HG03558 (cell line): ENCODE measurements at regions not wholly inside any gene's neighbourhood (a gene's known extent, or its start where the extent isn't known, plus 50 kb on each side); places are given as distances from the start of the nearest gene placed in this dataset.

ENCODE experiments used
- ATAC-seq: cut with Tn5 transposase; IDR thresholded peaks from one replicate; pipeline ENCODE4 v1.9.1; 2021; ENCODE audit warnings: moderate number of reproducible peaks; ENCODE audit not compliant: unreplicated experiment; ENCODE audit errors: extremely low read depth

DNA sequence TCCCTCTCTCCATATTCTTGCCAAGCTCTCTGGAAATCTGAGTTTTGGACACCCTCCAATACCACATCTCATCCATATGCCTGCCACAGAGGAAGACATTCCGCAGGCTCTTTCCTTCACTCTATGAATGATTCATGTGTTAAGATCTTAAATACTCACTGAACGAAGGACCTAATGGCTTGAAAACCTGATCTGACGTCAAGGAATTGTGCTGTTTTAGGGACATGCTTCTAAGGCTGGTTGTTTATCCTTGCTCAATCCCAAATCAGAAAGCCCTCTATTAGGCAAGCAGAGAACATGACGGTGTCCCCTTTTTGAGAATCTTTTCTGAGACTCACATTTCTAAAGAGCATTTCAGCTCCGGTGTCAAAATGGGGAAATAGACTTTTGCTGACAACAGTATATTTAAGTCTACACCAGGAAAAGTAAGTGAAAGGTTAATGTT, 83.7 kb upstream of the GALNT5 start:
- ATAC-seq: no peak

DNA sequence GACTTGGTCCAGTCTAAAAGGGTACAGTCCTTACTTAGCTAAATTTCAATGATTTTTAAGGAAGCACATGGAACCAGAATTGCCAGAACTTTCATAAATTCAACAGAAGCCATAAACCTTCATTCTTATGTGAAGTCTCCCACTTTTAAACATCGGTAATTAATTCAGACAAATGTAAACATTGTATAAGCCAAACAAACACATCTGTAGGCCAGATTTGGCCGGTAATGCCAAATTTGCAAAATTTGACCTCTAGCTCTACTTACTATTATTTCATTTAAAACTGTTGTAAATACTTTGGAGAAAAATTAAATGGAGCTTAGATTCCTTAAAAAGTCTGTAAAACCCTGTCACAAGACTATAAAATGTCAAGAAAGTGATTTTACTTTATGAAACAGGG, 83.2 kb upstream of the GALNT5 start:
- ATAC-seq: no peak

DNA sequence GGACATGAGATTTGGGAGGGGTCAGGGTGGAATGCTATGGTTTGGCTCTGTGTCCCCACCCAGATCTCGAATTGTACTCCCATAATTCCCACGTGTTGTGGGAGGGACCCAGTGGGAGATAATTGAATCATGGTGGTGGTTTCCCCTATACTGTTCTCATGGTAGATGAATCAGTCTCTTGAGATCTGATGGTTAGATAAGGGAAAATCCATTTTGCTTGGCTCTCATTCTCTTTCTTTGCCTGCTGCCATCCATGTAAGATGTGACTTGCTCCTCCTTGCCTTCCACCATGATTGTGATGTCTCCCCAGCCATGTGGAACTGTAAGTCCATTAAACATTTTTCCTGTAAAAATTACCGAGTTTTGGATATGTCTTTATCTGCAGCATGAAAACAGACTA, 80.9 kb upstream of the GALNT5 start:
- no peak for ATAC-seq

DNA sequence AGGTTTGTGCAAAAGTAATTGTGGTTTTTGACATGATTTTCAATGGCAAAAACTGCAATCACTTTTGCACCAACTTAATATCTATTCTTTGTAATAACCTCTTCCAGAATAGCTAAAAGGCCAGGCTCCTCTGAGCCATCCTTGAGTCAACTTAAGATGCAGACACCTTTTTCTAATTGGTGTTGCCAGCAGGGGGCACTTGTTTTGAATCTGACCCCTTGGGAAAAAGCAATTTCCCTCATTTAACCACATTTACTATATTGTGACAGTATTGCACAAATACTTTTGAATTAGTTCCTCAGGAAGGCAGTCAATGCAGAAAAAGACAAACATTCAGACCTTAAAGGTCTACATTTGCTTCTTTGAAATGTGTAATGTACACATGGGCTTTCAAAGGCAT, 78.6 kb upstream of the GALNT5 start:
- no peak for ATAC-seq

DNA sequence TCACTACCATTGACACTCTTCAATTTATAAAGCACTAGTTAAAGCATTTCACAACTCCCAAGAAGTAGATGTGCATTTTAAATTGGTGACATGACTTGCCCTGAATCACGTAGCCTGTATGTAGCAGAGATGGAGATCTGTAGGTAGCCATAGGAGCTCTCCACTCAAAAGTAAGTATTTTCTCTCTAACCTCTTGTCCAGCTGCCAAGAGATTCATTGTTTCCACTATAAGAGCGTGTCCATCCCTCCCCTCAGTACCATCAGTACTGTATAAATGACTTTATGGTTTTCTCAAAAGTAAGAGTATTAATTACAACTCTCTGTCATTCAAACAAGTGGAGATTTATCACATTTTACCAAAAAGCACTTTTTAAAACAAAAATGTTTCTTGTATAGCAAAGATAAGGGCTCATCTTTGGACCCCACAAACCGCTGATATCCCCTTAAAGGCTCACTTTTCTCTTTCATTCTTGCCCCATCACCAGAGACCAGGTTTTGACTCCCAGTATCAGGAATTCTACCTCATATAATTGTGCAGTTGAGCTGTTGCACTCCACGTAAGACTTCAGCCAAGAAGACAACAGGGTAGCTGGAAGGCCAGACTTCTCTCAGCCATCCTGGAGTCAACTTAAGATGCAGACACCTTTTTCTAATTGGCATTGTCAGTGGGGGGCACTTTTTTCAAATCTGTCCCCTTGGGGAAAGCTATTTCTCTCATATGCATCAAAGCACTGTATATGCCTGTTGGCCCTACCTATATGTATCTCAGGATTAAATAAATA, 78.0 kb upstream of the GALNT5 start:
- ATAC-seq: no peak

DNA sequence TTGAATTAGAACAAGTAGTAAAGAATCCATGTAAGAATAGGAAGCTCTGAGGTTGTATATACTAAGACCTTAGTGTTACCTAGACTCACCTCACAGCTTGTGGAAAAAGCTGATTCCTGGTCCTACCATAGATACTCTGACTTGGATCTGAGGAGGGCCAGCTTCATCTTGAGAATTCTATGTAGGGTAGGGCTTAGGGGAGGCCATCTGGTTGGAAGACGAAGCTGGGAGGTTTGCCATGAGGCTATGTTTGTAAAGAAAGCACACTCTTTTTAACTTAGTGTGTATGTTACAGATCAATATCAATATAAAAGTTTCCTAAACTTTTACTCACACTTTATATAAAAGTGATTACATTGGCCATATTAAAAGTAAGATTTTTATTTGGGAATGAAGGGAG, 77.1 kb upstream of the GALNT5 start:
- ATAC-seq: no peak

DNA sequence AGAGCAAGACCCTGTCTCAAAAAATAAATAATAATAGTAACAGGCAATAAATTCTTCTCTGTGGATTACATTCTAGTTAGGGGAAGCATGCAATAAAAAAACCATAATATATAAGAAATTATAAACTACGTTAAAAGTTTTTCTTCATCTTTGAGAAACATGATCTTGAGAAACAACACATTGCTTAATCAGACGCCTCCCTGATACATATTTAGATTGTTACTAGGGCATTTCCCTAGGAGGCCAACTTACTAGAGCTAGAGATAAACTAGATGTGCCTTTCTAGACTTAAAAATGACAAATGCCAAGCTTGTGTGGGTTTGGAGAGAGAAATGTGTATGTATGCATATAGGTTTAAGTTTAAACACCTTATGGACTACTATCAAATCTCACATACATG, 76.3 kb upstream of the GALNT5 start:
- no peak for ATAC-seq

DNA sequence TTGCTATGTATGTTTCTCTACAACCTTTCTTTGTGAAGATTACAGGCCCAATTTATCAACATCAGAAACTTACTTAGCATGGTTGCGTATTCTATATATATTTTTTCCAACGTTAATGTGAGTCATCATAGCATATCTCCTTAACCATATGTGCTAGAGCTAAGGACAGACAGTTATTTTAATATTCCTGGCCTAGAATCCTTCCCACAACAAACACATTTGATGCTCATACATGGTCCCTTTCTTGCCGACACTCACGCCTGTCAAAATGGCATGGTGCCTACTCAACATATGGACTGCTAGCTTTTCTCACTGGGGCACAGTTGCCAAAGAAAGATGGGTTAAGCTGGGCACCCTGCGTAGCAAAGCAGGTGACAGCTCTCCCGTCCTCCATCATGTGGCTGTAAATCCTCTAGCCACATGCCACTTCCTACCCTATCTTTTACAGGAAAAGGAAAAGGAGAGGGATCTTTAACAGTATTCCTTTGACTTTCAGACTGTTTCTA, 75.2 kb upstream of the GALNT5 start:
- no peak for ATAC-seq

DNA sequence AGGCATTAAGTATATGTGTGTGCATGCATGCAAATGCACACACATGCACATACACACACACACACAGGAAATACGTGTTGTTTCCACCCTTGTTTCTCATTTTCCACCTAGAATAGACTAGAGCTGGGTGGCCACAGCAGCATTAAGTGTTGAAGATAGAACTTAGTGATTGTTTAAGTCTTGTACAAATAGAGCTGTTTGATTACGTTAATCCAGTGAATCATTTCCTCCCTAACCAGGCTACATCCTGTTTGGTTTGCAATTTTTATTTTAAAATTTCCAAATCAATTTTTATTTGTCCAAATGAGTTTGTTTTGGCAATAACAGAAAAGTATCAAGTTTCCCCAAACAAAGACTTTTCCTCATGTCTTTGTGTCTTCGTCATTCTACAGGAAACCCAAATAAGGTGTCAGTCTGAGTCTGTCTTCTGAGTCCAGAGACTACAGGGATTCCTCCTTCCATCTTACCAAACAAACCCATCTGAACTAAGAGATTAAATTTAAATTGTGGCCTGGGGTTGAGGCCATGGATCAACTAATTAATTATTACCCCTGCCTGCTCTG, 74.6 kb upstream of the GALNT5 start:
- no peak for ATAC-seq

DNA sequence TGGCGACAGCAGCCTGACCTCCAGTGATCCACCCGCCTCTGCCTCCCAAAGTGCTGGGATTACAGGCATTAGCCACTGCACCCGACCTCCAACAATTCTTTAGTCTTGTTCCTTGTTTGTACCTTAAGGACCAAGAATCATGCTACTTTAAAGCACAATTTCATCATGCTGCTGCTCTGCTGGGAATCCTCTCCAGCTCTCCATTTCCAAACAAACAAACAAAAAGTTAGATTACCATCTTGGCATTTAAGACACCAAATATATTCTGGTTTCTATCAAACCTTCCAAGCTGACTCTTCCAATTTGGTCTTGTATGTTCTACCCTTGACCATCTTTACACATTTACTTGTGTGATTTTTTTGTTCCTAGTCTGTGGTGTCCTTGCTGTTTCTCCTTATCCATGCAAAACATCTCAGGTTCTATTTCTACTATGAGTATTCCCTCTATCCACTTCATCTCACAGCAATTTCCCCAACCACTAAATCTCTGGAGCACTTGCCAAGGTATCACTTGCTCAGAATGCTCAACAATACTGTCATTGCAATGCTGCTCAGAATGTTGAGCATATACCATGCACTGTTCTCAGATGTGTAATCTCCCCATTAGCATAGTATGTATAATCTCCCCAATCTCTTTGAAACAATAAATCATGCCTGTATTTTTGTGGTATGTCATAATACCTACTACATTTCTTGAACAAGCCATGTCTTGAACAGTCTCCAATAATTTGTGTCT, 73.2 kb upstream of the GALNT5 start:
- no peak for ATAC-seq

DNA sequence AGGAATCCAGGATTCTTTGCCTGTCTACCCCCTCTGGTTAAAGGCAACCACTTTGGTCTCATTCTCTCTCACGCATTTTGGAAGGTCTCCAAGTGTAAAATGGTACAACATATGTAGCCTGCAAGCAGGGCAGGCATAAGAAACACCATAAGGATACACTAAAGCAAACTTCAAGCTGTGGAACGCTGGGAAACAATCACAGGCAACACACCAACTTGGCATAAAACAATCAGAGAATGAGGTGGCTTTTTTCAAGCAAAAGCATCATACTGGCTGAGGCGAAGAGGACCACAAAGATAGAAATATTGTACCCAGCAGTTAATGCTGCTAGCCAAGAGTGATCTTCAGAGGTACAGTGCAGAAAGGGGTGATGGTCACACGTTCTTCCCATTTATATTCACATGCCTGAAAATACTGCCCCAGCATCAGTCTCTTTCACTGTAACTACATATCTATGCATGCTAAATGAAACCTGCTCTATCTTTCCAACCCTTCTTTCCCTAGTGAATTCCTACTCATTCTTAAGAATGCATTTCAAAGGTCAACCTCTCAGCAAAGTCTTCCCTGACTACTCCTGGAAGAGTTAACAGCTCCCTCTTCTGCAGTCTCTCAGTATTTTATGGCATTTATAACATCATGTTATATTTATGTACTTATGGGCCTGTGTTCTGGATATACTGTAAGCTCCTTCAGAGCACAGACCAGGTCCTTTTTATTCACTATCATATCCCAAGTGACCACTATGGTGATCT, 71.9 kb upstream of the GALNT5 start:
- no peak for ATAC-seq

DNA sequence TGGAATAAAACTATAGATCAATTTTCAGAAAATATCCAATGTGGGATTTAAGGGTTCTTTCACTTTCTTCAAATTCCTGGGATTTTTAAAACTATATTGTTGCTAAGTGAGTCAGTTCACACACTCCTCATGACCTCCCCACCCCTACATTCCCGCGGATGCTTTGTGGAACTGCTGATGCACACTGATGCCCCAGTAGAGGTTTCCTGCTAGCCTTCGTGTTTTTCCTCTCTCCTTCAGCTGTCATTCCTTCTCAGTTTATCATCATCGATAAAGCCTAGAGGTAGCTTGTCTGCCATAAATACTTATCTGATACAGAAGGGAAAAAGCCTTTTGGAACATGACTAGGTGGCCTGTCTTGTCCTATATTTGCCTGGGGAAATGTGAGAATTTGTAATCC, 67.4 kb upstream of the GALNT5 start:
- no peak for ATAC-seq

DNA sequence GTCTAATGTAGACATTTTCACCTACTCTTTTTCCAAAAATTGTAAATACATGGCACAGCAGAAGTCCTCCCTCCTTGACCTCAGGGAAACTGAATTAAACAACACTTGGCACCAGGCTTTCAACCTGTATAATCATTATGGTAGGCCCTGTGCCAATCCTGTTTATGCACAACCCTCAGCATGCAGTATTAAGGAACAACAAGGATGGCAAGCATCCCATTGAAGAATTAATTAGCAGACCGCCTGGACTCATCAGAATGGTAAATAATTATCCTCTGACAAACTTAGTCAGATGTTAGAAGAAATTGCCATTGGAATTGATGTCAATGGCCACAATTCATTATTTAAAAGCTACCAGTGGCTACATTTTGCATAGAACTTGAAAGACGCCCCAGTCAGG, 66.3 kb upstream of the GALNT5 start:
- ATAC-seq: no peak

DNA sequence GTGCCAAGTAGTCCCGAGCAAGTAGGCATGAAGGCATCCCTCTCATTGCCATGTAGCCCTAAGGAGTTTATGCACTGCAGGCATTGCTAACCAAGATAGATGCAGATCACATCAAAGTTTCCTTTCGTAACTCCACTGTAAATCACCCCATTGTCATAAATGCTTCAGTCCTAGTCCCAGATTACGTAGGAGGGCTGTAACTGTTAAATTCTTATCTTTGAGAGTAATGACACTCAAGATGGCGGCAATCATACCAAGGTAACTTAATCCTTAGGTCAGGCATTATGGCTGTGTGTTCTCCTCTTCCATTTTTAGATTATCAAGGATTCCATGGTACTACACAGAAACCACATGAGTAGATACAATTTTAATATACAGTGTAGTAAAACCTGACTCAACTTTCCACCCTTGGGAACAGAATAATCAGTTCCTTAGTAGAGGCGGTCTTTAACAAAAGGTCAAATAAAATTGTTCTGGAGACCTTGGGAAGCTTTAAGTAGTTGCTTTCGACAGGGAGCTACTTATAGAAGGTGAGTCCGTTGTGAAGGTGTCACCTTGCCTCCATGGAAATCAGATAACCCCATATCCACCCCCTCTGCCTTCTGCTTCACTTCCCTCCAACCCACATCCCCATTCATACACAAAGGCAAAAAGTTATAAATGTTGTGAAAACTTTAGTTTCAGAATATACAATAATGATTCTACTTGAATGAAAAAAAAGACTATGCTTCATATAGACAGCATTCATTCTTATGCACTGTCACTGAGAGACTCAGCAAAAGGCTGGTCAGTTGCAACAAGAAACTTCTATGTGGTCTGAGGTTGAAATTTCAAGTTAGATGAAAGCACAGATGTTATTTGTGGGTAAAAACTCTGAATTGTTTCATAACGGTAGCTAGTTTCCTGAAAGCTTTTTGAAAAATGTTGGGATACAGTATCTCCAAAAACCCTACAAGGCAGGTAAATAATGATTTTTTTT, 64.8 kb upstream of the GALNT5 start:
- ATAC-seq: peak; percentile 89

DNA sequence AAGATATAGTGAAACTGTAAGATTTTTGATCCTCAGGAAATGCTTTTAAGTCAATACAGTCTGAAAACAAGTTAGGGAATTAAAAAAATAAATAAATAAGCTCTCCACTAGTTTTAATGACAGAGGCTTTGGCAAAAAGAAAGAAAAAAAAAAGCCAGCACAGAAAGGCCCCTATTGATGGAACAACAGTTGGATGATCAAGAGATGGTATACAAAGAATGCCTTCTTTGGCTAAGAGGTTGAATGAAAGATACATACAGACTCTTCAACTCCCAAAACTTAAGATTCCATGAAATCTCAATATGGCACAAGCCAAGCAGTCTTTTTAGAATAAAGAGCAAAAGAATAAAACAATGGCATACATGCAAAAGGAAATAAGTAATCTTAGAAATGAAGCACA, 64.0 kb upstream of the GALNT5 start:
- ATAC-seq: no peak

DNA sequence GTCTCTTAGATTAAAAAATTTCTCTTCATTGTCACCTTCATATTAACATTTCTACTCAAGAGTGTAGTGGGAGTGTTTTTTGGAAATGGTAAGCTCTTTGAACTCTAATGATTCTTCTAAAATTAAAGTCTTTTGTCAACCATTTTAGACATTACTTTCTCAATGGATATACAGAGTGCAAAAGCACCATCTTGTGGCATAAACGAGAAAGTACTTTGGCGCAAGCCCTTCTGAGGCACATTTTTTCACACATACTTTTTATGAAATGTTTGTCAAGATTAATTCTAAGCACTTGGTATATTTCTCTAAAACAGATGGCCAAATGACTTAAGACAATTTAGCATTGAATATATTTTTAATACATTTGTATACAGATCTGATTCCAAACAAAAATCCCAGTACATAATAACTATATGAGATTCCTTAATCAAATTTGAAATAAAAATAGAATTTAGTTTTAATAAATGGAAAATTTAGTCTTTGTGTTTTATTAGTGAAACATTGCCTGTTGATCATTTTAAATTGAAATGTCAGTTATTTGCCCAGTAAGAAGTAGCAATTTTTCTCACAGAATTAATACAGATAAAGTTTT, 63.3 kb upstream of the GALNT5 start:
- ATAC-seq: peak; percentile 39

DNA sequence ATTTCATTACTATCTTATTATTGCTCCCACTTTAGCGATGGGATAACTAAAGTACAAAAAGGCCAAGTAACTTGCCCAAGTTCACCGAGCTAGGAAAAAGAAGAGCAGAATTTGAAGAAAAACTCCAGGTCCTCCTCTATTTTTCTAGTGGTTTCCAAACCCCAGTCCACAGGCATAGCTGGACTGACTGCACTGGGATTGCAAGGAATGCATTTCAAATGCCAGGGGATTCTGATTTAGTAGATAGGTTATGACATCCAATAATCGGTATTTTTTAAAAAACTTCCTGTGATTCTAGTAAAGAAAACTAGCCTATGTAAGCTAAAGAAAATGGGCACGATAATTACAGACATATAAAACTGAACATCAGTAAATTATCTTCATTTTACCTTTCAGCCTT, 62.7 kb upstream of the GALNT5 start:
- ATAC-seq: no peak

DNA sequence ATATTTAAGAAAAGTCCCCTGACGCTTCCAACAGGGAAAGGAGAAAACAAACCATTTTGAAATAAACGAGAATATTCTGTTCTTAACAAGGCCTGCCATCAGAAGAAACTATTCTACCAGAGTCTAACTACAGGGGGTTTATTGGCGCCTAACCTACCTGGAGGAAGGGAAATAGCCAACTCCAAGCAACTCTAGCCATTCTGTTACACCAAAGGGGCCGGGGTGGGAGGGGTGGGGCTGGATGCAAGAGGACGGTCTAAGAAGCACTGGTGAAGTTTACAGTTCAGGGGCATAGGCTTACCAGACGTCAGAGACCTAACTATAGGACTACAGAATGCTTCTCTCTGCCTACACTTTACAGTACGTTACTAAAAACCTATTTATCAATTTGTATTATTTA, 60.5 kb upstream of the GALNT5 start:
- ATAC-seq: no peak

DNA sequence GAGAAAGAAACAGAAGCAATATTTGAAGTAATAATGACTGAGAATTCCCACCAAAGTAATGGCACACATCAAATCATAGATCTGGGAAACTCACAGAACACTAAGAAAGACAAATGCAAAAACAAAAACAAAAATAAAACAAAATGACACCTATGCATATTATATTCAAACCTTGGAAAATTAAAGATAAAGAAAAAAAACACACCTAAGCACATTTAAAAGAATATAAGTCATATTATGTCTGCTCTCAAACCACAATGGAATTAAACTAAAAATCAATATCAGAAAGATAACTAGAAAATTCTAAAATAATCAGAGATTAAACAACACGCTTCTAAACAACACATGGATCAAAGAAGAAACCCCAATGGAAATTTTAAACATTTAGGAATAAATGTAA, 59.7 kb upstream of the GALNT5 start:
- ATAC-seq: no peak
